Activated CD4-positive, alpha-beta T cell treated with anti-CD3 and anti-CD28 coated beads, Interleukin-2, amount 50 U/mL, for 24 hours (primary cell): ENCODE measurements at regions not wholly inside any gene's neighbourhood (a gene's known extent, or its start where the extent isn't known, plus 50 kb on each side); places are given as distances from the start of the nearest gene placed in this dataset.
A peak's percentile ranks its signal among the peaks of the same experiment; 100 is the strongest.
"Not testable (repeated sequence)": the region's sequence is repeated elsewhere in the genome, so short reads cannot be mapped to it uniquely, and the experiment has no call there.

ENCODE experiments used
- DNase-seq, 2 donors: peaks; one replicate each; pipeline ENCODE4 v3.0.0-alpha.2; 2020; ENCODE audit warnings: low read depth in 1 of 2, low spot score in 1 of 2

- not testable (repeated sequence) for DNase-seq
These were observed 5417.4 kb upstream of the TPTE start for GRCh38 chr21:5103880-5104561.

- not testable (repeated sequence) for DNase-seq
These were observed 5416.8 kb upstream of the TPTE start for GRCh38 chr21:5104562-5104928.

GRCh38 chr21:5105939-5106708 lies 5415.3 kb upstream of the TPTE start:
- not testable (repeated sequence) for DNase-seq

- DNase-seq: not testable (repeated sequence)
These were observed 5414.5 kb upstream of the TPTE start for GRCh38 chr21:5106767-5107464.

- DNase-seq: not testable (repeated sequence)
These were observed 5413.7 kb upstream of the TPTE start for GRCh38 chr21:5107637-5108036.

GRCh38 chr21:5108048-5108775 lies 5413.2 kb upstream of the TPTE start:
- DNase-seq: not testable (repeated sequence)

GRCh38 chr21:5111197-5111596 lies 5410.2 kb upstream of the TPTE start:
- not testable (repeated sequence) for DNase-seq

- not testable (repeated sequence) for DNase-seq
These were observed 5408.3 kb upstream of the TPTE start for GRCh38 chr21:5113092-5113491.

- not testable (repeated sequence) for DNase-seq
These were observed 5406.9 kb upstream of the TPTE start for GRCh38 chr21:5114468-5114867.

GRCh38 chr21:5114893-5115645 lies 5406.3 kb upstream of the TPTE start:
- DNase-seq: not testable (repeated sequence)

- DNase-seq: not testable (repeated sequence)
These were observed 5405.6 kb upstream of the TPTE start for GRCh38 chr21:5115646-5116343.

- not testable (repeated sequence) for DNase-seq
These were observed 5404.8 kb upstream of the TPTE start for GRCh38 chr21:5116344-5117123.

- DNase-seq: not testable (repeated sequence)
These were observed 5404.2 kb upstream of the TPTE start for GRCh38 chr21:5117135-5117534.

GRCh38 chr21:5117666-5118295 lies 5403.6 kb upstream of the TPTE start:
- DNase-seq: not testable (repeated sequence)

- DNase-seq: not testable (repeated sequence)
These were observed 5403.1 kb upstream of the TPTE start for GRCh38 chr21:5118296-5118679.

- DNase-seq: not testable (repeated sequence)
These were observed 5402.2 kb upstream of the TPTE start for GRCh38 chr21:5119179-5119578.

GRCh38 chr21:5121399-5121798 lies 5400.0 kb upstream of the TPTE start:
- not testable (repeated sequence) for DNase-seq

- not testable (repeated sequence) for DNase-seq
These were observed 5399.5 kb upstream of the TPTE start for GRCh38 chr21:5121849-5122248.

- DNase-seq: peak; percentile 48 to 52
These were observed 5397.7 kb upstream of the TPTE start for GRCh38 chr21:5123655-5124054.
